Mesenchymal stem cell (in vitro differentiated cells and primary cell): ENCODE measurements at regions not wholly inside any gene's neighbourhood (a gene's known extent, or its start where the extent isn't known, plus 50 kb on each side); places are given as distances from the start of the nearest gene placed in this dataset.

Source experiments
- DNase-seq: peaks from one replicate; pipeline ENCODE4 v3.0.0-alpha.2; 2013
- H2AFZ ChIP-seq: one replicate; pipeline ENCODE4 v1.6.1; 2013; ENCODE audit warnings: low read depth, mild to moderate bottlenecking, control low read depth, inconsistent platforms, low read length, moderate library complexity
- H2AK5ac ChIP-seq: 2 replicates; pipeline ENCODE4 v1.6.1; 2013; ENCODE audit warnings: low read length, moderate library complexity, mild to moderate bottlenecking, inconsistent platforms; ENCODE audit not compliant: severe bottlenecking
- H2BK120ac ChIP-seq: one replicate; pipeline ENCODE4 v1.6.1; 2013; ENCODE audit warnings: low read depth, mild to moderate bottlenecking, inconsistent platforms, low read length, moderate library complexity
- H2BK12ac ChIP-seq, 2 experiments: one replicate each; pipeline ENCODE4 v1.6.1; 2013; ENCODE audit warnings: inconsistent platforms in 2 of 2, low read length in 2 of 2, mild to moderate bottlenecking in 2 of 2, moderate library complexity in 2 of 2, control low read depth in 1 of 2
- H2BK15ac ChIP-seq: one replicate; pipeline ENCODE4 v1.6.1; 2013; ENCODE audit warnings: mild to moderate bottlenecking, low read depth, inconsistent platforms; ENCODE audit not compliant: poor library complexity, severe bottlenecking
- H2BK5ac ChIP-seq: 2 replicates; pipeline ENCODE4 v1.6.1; 2013; ENCODE audit warnings: low read depth, mild to moderate bottlenecking, low read length, control low read depth, inconsistent platforms; ENCODE audit not compliant: poor library complexity, severe bottlenecking
- H3K14ac ChIP-seq, 2 experiments: one replicate each; pipeline ENCODE4 v1.6.1; 2013; ENCODE audit warnings: inconsistent platforms in 2 of 2, low read length in 2 of 2, control low read depth in 1 of 2, mild to moderate bottlenecking in 1 of 2, moderate library complexity in 1 of 2
- H3K18ac ChIP-seq, 2 experiments: one replicate each; pipeline ENCODE4 v1.6.1; 2013; ENCODE audit warnings: inconsistent platforms in 2 of 2, low read length in 2 of 2, control low read depth in 1 of 2, low read depth in 1 of 2, mild to moderate bottlenecking in 1 of 2
- H3K23ac ChIP-seq, 2 experiments: one replicate each; pipeline ENCODE4 v1.6.1; 2013; ENCODE audit warnings: inconsistent platforms in 2 of 2, low read length in 2 of 2, mild to moderate bottlenecking in 2 of 2, moderate library complexity in 2 of 2, control low read depth in 1 of 2
- H3K27ac ChIP-seq: 2 replicates; pipeline ENCODE4 v1.5.1; 2013; ENCODE audit warnings: mild to moderate bottlenecking, moderate library complexity, low read length, control low read depth, inconsistent platforms; ENCODE audit not compliant: poor library complexity, severe bottlenecking
- H3K27me3 ChIP-seq, 2 experiments: 2 replicates each; pipeline versions ENCODE4 v1.6.1 to v1.7.0; 2013; ENCODE audit warnings: low read length in 2 of 2, mild to moderate bottlenecking in 2 of 2, moderate library complexity in 2 of 2, control low read depth in 1 of 2, inconsistent platforms in 1 of 2; ENCODE audit not compliant: control insufficient read depth in 1 of 2, insufficient read depth in 1 of 2
- H3K36me3 ChIP-seq, 2 experiments: 2 replicates each; pipeline versions ENCODE4 v1.6.1 to v1.7.0; 2013; ENCODE audit warnings: low read length in 2 of 2, control low read depth in 1 of 2, inconsistent platforms in 1 of 2, low read depth in 1 of 2, mild to moderate bottlenecking in 1 of 2; ENCODE audit not compliant: insufficient read depth in 2 of 2, control insufficient read depth in 1 of 2
- H3K4ac ChIP-seq, 2 experiments: one replicate each; pipeline ENCODE4 v1.6.1; 2013; ENCODE audit warnings: inconsistent platforms in 2 of 2, low read length in 2 of 2, mild to moderate bottlenecking in 2 of 2, moderate library complexity in 2 of 2, control low read depth in 1 of 2, low read depth in 1 of 2
- H3K4me1 ChIP-seq: 2 replicates; pipeline ENCODE4 v1.6.1; 2013; ENCODE audit warnings: low read depth, low read length, control low read depth; ENCODE audit not compliant: control insufficient read depth, insufficient read depth
- H3K4me2 ChIP-seq: 2 replicates; pipeline ENCODE4 v1.6.1; 2013; ENCODE audit warnings: low read length, mild to moderate bottlenecking, inconsistent platforms; ENCODE audit not compliant: poor library complexity, severe bottlenecking
- H3K4me3 ChIP-seq, 2 experiments: 2 replicates each; pipeline versions ENCODE4 v1.5.1 to v1.7.0; 2013; ENCODE audit warnings: low read length in 2 of 2, mild to moderate bottlenecking in 2 of 2, control low read depth in 1 of 2, low read depth in 1 of 2; ENCODE audit not compliant: insufficient read depth in 1 of 2
- H3K79me1 ChIP-seq: replicated peaks from 2 replicates; pipeline ENCODE4 v1.6.1; 2013; ENCODE audit warnings: mild to moderate bottlenecking, control low read depth, low read length, inconsistent platforms; ENCODE audit not compliant: poor library complexity, severe bottlenecking
- H3K9ac ChIP-seq: 2 replicates; pipeline ENCODE4 v1.7.0; 2013; ENCODE audit warnings: mild to moderate bottlenecking, low read length, moderate library complexity
- H3K9me3 ChIP-seq: 2 replicates; pipeline ENCODE4 v1.7.0; 2013; ENCODE audit warnings: mild to moderate bottlenecking, low read length; ENCODE audit not compliant: control insufficient read depth
- H4K8ac ChIP-seq: one replicate; pipeline ENCODE4 v1.6.1; 2013; ENCODE audit warnings: inconsistent platforms, mild to moderate bottlenecking, low read length, moderate library complexity
- H4K91ac ChIP-seq: one replicate; pipeline ENCODE4 v1.6.1; 2013; ENCODE audit warnings: mild to moderate bottlenecking, low read length, inconsistent platforms
- WGBS: methylation state at CpG from one replicate; pipeline ENCODE4 v1.1.7; 2013; ENCODE audit warnings: mixed read lengths; 5-methylcytosine and 5-hydroxymethylcytosine counted together

DNA sequence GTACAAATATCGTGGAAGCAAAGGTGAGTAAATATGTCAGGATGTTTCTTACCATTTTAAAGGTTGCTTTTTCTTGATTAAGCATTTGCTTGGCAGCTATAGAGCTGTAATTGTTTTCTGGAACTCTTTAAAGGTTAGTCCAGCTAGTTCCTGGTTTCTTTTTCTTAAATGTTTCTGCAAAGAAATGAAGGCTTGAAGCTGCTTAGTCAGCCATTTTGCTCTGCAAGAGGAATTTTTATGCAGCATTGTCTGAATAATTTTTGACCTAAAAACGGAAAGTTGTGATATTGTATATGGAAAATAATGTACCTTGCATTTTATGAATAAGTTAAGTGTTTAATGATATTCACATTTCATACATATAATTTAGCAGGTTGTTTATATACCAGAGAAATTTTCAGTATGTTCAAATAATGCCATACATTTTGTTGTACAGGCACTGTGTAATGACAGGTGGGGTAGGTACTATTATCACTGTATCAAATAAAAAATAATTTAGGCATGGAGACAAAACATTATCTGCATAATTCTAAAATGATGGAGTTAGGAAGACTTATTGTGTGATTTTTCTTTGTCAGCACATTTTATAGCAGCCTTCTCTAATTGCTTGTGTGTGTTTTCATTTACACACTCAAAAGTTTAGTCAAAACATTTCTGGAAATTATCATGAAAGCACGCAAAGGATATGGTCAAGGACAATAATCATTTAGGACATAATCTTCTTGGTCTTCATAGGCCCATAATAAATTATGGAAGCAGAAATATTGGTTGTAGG is 624.4 kb downstream of the NCAM2 start:
- WGBS: 41% methylated on average over 1 of the region's 3 CpGs
- Histone ChIP-seq H3K18ac (no peak overlapping the region), H4K91ac (no peak overlapping the region), H2BK5ac (no peak overlapping the region), H3K4me2 (no peak overlapping the region), H3K4me3 (no peak overlapping the region), H3K14ac (no peak overlapping the region), H3K27ac (no peak overlapping the region), H3K4ac (no peak overlapping the region), H3K36me3 (no peaks in the 10 kb centered on the region), H3K23ac (no peak overlapping the region), H2AFZ (no peak overlapping the region), H4K8ac (no peak overlapping the region), H2BK12ac (no peak overlapping the region), H3K9ac (no peak overlapping the region), H2BK15ac (no peak overlapping the region), H3K9me3 (no peaks in the 10 kb centered on the region), H2AK5ac (no peak overlapping the region), H2BK120ac (no peak overlapping the region), H3K27me3 (no peaks in the 10 kb centered on the region), H3K79me1 (no peaks in the 10 kb centered on the region), H3K4me1 (no peaks in the 10 kb centered on the region)
- DNase-seq: no peak

- no CpG with 5 or more reads among the region's 1 CpG for WGBS
- no peak overlapping the region for H3K18ac ChIP-seq
Measured at GRCh38 chr21:21624674-21625073, 626.5 kb downstream of the NCAM2 start.

DNA sequence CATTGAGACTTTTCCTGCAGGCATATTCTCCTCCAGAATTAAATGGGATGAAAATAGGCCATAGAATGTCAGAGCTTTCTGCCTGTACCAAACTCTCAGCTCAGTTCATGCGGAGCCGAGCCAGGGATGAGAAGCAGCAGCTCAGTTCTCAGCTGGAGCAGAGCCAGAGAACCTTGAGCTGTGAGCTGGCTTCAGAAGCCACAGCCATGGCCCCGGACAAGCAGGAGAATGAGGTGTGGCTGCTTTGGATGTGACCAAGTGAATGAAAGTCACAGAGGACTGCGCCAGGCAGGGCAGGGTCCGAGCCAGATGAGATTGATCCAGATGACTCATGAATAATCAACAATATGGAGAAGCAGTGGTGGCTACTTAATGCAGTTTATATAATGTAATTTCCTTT is 633.8 kb downstream of the NCAM2 start:
- 89% methylated on average over 5 of the region's 5 CpGs for WGBS
- Histone ChIP-seq H2BK120ac (no peak overlapping the region), H3K27ac (no peak overlapping the region), H3K36me3 (no peaks in the 10 kb centered on the region), H3K4ac (no peak overlapping the region), H3K18ac (no peak overlapping the region), H2BK15ac (no peak overlapping the region), H4K8ac (no peak overlapping the region), H3K4me2 (no peak overlapping the region), H3K79me1 (no peaks in the 10 kb centered on the region), H4K91ac (no peak overlapping the region), H3K23ac (no peak overlapping the region), H3K9me3 (peaks cover 3% of the 10 kb centered on the region), H2BK12ac (no peak overlapping the region), H2AK5ac (no peak overlapping the region), H3K4me1 (no peaks in the 10 kb centered on the region), H2AFZ (no peak overlapping the region), H3K9ac (no peak overlapping the region), H3K4me3 (peak overlapping the region in 1 of 2 experiments; percentile 39), H2BK5ac (no peak overlapping the region), H3K27me3 (no peaks in the 10 kb centered on the region), H3K14ac (no peak overlapping the region)
- no peak for DNase-seq

More at GRCh38 chr21:21624674-21625073, 626.5 kb downstream of the NCAM2 start:
- no peak overlapping the region for H2BK15ac ChIP-seq
- H2AFZ ChIP-seq: no peak overlapping the region
- no peak overlapping the region for H2BK120ac ChIP-seq
- H3K4me1 ChIP-seq: no peaks in the 10 kb centered on the region
- no peak overlapping the region for H3K4me2 ChIP-seq
- peak; percentile 0 for DNase-seq
- no peak overlapping the region for H3K9ac ChIP-seq
- no peaks in the 10 kb centered on the region for H3K79me1 ChIP-seq
- H2BK5ac ChIP-seq: no peak overlapping the region
- no peaks in the 10 kb centered on the region for H3K9me3 ChIP-seq
- H3K27ac ChIP-seq: no peak overlapping the region
- no peak overlapping the region for H4K91ac ChIP-seq
- no peak overlapping the region for H2AK5ac ChIP-seq
- no peak overlapping the region for H2BK12ac ChIP-seq
- H3K4ac ChIP-seq: no peak overlapping the region
- H3K14ac ChIP-seq: no peak overlapping the region
- no peak overlapping the region for H3K4me3 ChIP-seq
- no peaks in the 10 kb centered on the region for H3K36me3 ChIP-seq
- H4K8ac ChIP-seq: no peak overlapping the region
- no peaks in the 10 kb centered on the region for H3K27me3 ChIP-seq
- no peak overlapping the region for H3K23ac ChIP-seq

- DNase-seq: no peak
- Histone ChIP-seq H4K91ac (no peak overlapping the region), H3K4me2 (no peak overlapping the region), H3K4me3 (no peak overlapping the region), H3K79me1 (no peaks in the 10 kb centered on the region), H2AK5ac (no peak overlapping the region), H2BK5ac (no peak overlapping the region), H3K4ac (no peak overlapping the region), H3K9ac (no peak overlapping the region), H3K4me1 (no peaks in the 10 kb centered on the region), H2BK120ac (no peak overlapping the region), H3K9me3 (peaks cover 3% of the 10 kb centered on the region), H3K23ac (no peak overlapping the region), H3K14ac (no peak overlapping the region), H3K36me3 (no peaks in the 10 kb centered on the region), H2BK12ac (no peak overlapping the region), H4K8ac (no peak overlapping the region), H3K27ac (no peak overlapping the region), H2BK15ac (no peak overlapping the region), H2AFZ (no peak overlapping the region), H3K27me3 (no peaks in the 10 kb centered on the region), H3K18ac (no peak overlapping the region)
- WGBS: no CpG with 5 or more reads among the region's 2 CpGs
Measured at GRCh38 chr21:21632926-21633325, 634.7 kb downstream of the NCAM2 start.
